Cerebellar cortex (tissue), 1 donor: ENCODE measurements at regions not wholly inside any gene's neighbourhood (a gene's known extent, or its start where the extent isn't known, plus 50 kb on each side); places are given as distances from the start of the nearest gene placed in this dataset.

Experiments used
- DNase-seq: peaks from one replicate; pipeline ENCODE4 v3.0.0-alpha.2; 2015; ENCODE audit warnings: low spot score

DNA sequence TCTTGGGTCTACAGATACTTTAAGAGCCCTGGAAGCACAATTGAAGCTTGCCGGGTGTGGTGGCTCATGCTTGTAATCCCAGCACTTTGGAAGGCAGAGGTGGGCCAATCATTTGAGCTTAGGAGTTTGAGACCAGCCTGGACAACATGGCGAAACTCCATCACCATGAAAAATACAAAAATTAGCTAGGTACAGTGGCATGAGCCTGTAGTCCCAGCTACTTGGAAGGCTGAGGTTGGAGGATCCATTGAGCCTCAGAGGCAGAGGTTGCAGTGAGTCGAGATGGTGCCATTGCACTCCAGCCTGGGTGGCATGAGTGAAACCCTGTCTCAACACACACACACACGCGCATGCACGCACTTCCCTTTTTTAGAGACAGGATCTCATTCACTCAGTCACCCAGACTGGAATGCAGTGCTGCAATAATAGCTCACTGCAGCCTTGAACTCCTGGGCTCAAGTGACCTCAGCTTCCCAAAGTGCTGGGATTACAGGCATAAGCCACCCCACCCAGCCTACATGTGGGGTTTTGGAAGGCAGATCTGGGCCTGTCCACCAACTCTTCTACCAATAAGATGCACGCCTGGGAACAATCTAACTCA lies 182.5 kb upstream of the JARID2 start:
- no peak for DNase-seq

DNA sequence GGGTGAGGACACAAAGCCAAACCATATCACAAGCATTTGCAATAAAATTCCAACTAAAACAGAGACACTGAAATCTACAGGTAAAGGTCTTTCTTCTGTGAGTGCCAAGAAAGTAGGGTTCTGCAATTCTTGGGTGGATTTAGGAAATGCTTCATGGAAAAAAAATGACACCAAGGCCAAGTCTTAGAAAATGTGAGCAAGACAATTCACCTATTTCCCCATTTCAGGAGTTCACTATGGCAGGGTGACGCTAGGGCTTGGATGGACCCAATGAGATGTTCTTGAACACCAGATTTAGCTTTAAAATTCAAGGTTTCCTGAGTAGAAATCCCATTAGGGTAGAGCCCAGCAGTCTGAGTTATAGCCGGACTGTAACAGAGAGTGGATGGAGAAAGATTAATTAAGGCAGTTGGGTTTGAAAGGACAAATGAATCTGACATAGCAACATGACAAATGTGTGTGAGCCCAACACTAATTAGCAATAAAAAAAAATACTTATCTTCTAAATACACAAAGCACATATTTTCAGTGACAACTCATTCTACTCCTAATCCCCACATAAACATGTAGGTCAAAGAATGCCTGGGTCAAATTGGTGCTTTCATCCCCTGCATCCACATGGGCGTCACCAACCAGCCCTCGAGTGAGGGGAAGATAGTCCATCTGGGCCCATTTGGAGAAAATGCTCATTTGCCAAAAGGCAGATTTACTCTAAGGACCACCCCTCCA lies 180.4 kb upstream of the JARID2 start:
- DNase-seq, result no peak

DNA sequence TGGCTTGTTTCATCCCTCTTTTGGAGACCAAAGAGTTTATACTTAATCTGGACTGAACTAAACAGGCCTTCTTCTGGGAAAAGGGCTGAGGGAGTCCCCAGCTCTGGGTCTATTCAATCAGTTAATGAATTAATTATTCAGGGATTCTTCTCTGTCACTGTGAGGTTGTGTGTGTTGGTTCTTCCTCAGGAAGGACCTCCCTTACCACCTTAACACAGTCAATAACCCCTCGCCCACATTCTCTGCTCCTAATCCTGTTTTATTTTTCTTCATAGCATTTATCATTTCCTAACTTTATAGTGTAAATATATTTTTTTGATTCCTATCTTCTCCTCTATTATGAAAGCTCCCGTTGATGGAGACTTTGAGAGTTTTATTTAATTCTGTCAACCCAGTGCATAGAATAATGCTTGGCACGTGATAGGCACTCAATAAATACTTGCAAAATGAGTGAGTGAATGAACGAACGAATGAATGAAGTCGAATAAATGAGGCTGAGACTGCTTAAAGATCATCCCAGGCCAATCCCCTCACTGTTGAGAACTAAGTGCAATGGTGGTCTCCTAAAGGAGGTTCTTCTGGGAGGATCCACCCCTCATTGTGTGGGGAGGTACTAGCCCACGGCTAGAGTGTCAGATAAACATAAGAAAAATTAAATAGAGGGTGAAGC lies 179.6 kb upstream of the JARID2 start:
- no peak for DNase-seq

DNA sequence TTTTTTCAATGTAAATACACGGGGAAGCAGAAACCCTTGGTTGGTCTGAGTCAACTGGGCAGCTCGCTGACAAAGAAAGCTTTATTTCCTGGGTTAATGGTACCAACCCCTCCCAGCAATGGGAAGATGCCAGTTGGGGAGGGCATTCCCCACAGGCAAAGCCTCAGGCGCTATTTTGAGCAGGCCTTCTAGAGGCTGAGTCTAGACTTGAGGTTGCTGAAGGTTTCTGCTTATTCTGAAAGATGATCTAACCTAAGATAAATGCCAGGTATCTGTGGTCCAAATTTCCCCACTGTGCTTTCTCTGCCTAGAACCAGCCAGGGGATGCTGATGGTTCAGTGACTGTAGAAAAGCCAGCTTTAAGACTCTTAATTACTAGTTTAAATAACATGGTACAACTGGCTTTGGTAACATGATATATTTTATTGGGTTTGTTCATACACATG lies 172.5 kb upstream of the JARID2 start:
- DNase-seq, result no peak

DNA sequence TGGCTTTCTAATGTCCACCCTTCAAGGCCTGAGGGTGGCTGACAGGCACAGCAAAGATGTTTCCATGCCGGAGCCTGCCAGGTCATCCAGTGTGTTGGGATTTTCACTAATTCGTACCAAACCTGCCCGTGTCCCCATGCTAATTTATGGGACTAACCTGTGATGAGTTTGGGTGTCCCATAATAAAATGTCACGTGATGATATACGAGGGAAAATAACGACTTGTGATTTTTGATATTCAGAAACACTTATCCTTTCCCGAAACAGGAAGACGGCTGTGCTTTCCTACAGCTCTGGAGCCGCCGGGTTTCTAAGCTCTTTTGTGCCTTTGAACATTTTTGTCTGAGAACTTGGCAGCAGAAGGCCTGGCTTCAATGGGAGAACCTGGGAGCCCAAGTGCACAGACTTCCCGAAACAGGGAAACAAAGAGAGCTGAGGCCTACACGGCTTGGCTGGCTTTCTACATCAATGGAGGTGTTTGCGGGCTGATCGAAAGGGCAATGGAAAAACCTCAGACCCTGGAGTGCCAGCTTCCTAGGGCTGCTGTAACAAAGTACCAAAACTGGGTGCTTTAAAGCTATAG lies 171.9 kb upstream of the JARID2 start:
- DNase-seq, result no peak

DNA sequence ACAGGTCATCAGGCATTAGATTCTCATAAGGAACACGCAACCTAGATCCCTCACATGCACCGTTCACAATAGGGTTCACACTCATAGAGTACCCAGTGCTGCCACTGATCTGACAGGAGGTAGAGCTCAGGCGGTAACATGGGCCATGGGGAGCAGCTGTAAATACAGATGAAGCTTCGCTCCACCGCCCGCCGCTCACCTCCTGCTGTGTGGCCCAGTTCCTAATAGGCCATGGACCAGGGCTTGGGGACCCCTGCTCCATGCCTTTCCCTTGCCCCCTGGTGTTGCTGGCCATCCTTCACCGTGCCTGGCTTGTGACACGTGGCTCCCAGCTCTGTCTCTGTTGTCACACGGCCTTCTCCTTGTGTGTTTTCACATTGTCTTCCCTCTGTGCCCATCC lies 171.1 kb upstream of the JARID2 start:
- DNase-seq, result no peak

DNA sequence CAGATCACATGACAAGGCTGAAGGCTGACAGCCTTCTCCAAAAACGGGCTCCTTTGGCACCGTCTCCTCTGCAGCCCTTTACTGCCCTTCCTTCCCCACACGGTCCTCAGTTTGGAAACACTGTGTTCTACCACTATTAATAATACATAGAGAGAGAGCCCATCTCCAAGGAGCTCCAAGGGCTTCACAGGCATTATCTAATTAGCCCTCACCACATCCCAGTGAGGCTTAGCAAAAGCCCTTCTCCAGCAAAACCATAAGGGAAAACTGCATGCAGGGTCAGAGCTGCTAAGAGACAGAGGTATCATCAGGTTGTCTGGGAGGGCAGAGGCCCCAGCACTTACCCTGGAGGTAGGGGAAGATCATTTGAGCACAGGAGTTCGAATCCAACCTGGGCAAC lies 169.3 kb upstream of the JARID2 start:
- no peak for DNase-seq

DNA sequence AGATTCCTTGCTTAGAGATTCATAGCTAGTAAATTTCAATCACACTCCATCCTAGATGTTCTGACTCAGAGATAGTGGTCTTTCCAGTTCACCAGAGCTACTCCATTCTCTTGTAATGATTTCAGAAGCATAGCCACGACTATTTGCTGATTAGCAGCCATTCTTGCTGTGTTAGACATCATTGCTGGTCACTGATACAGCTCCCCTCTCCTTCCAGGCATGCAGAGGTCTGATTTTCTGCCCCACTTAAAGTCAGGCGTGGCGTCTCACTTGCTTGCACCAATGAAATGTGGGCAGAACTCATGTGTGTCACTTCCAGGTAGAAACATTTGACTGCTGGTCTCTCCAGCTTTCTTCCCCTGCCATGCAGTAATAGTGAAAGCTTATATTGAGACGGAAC lies 168.9 kb upstream of the JARID2 start:
- DNase-seq, result no peak

DNA sequence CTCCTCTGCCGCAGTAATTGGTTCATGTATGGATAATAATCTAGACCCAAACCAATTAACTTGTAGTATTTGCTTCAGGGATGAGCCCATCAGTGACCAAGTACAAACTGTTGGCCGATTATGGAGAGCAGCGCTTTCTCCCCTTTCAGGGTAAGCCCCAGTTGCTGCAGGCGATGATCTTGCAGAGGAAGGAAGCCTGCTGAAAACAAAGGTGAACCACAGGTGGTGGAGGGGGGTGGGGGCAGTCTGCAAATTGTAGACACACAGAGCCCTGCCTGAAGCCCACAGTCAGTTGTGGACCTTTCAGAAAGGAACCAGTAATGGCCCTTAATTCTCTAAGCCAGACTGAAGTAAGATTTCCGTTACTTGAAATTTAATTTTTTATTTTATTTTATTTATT lies 167.9 kb upstream of the JARID2 start:
- no peak for DNase-seq

DNA sequence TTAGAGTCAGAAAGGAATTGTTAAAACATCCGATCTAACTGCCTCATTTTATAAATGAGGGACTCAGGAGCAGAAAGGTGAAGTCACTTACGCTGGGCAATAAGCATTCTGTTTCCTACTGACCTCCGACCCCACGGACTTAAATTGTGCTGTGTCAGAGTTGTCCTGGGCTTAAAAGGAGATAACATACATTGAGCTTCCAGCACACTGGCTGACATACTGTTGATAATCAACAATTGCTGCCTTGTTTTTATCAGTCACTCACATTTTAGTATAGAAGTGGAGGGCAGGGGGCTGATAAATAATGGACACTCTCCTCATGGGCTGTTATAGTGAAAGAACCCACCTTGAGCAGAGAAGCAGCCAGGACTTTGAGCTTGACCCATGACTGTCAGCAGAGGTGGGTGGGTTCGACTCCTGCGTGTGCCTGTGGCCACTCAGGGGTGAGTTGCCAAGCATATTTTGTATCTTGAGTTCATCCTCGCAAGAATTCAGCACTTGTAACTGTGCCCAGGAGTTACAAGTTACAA lies 166.5 kb upstream of the JARID2 start:
- no peak for DNase-seq

DNA sequence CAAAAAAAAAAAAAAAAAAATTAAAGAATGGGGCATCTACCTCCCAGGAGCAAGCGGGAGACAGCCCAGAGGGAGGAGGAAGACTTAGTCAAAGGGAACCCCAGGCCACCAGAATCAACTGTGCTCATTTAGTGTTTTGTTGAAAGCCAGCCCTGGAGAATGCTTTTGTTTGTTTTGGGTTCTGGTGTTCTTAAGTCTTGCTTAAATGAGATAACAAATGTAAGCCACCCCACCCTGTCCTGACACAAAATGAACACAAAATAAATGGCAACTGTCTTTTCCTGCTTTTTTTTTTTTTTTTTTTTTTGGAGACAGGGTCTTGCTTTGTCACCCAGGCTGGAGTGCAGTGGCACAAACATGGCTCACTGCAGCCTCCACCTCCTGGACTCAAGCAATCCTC lies 165.0 kb upstream of the JARID2 start:
- DNase-seq, result no peak

DNA sequence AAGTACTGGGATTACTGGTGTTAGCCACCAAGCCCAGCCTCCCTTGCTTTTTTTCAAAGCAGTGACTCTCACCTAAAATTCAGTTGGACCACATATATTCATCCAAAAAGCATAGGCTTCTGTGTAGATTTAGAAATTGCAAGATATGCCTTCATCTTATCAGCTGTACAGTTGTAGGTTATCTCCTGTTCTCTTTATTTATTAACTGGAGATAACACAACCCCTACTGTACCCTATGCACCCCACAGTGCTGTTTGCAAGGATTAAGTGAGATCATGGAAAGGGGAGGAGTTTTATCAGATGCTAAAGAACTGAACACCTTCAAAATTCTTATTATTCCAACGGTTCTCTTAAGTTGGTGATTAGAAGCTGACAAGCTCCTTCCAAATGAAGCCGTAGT lies 164.4 kb upstream of the JARID2 start:
- DNase-seq, result no peak

DNA sequence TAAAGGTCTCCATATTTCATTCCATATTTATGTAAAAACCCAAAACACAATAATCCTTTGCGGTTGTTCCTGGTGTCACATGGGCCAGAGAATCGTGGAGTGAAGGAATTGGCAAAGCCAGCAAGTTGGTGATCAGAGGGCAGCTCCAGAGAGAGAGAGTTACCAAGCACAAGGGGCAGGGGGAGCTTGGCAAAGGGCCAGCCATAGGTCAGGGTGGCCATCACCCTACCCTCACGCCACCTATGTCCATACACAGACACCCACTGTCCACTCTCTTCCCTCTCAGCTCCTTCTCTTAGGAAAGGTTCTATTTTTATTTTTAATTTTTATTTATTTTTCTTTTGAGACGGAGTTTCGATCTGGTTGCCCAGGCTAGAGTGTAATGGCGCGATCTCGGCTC lies 163.2 kb upstream of the JARID2 start:
- no peak for DNase-seq

DNA sequence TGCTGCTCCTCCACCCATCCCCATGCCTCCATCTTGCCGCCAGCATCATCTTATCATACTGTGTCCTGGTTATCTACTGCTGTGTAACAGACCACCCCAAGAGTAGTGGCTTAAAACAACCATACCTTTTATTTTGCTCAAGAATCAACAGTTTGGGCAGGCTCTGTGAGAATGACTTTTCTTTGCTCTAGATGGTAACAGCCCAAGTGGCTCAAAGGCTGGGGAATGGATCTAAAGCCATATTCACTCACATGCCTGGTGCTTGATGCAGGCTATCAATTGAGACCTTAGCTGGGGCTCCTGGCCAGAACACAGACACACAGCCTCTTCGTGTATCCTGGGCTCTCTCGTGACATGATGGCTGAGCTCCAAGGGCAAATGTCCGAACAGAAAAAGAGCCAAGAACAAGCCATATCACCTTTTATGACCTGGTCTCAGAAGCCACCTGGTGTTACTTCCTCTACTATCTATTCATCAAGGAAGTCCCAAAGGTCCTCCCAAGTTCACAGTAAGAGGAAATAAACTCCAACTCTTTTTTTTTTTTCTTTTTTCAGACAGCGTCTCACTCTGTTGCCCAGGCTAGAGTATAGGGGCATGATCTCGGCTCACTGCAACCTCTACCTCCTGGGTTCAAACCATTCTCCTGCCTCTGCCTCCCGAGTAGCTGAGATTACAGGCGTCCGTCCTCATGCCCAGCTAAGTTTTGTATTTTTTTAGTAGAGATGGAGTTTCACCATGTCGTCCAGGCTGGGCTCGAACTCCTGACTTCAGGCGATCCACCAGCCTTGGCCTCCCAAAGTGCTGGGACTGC lies 159.3 kb upstream of the JARID2 start:
- no peak for DNase-seq

DNA sequence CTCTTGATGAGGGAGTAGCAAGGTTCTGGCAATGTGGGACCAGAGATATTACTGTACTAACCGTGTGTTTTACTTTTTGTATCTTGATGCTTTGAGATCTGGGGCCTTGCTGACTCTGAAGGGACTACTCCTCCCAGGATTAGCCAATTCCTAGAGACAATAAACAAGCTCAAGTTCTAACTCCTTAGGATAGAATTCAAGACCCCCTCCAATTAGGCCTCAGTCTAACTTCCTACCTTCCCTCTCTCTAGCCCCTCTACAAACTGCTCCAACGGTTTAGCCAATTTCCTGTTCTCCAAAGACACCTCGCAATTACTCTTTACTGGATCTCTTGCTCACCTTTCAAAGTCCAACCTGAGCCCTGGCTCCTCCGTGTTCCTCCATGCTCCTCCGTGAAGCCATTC lies 158.7 kb upstream of the JARID2 start:
- no peak for DNase-seq

DNA sequence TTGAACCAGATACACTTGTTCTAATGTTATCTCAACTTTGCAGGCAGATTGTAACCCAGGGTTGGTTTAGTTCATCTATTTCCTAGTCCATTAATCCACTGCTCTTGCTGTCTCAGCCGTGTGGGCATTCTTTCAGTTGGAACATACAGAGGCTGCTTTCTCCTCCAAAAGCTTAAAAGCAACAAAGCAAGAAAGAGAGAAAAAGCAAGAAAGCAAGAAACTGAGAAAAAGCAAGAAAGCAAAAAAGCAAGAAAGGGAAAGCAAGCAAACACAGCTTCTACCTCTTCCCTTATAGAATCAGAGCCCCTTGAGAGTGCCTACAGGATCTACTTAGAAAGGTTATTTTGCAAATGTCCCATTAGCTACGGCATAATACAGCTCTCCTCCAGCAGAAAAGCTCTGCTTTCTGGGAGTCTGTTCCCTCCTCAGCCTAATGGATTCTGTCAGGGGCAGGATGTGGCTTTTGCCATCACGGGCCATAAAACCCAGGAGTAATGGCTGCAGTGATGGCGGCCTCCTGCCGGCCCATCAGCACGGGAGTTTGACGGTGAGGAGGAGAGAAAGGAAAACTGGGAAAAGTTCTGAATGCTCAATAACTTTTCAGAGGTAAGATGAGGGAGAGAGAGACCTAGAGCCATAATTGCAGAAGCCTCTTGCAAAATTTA lies 156.8 kb upstream of the JARID2 start:
- DNase-seq, result no peak

DNA sequence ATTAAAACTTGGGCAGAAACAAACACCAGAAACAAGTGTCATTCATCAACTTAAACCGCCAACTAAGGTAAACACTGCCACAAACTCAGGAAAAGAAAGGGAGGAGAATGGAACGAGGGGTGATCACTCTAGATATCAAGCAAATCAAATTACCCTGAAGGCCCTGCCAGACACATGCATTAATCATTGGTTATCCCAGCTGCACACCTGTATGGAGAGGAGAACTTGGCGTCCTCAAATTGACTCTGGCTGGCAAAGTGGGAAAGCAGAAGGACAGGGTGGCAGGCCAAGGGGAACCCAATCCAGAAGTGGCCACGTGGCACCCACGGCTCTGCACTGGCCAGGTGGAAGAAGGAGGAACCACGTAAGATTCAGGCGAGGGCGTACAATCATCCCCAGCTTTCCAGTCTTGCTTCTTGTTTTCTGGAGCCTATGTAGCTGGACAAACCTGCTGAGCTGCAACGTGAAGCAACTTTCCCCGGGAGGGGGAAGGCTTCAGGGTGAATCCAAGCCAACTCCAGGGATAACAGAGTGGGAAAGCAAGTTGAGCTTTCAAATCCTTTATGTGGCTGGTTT lies 156.2 kb upstream of the JARID2 start:
- DNase-seq, result no peak

DNA sequence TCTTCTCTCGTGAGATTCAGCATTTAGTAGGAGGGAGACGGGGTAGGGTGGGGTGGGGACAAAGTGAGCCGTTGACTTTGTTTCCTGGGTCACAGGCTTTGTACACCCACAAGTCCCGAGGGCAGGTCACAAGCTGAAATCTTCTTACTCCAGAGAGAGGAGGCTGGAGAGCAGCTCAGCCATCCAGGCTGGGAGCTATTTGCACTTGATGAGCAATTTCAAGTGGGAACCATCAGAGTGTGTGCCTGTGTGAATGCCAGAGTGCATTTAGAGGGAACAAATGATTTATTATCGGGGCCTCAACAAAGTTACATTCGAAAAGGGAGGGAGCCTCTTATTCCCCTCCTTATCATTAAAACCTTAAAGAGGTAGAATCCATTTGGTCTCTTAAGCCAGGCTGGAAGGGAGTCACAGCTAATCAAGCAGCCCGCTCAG lies 155.7 kb upstream of the JARID2 start:
- no peak for DNase-seq

DNA sequence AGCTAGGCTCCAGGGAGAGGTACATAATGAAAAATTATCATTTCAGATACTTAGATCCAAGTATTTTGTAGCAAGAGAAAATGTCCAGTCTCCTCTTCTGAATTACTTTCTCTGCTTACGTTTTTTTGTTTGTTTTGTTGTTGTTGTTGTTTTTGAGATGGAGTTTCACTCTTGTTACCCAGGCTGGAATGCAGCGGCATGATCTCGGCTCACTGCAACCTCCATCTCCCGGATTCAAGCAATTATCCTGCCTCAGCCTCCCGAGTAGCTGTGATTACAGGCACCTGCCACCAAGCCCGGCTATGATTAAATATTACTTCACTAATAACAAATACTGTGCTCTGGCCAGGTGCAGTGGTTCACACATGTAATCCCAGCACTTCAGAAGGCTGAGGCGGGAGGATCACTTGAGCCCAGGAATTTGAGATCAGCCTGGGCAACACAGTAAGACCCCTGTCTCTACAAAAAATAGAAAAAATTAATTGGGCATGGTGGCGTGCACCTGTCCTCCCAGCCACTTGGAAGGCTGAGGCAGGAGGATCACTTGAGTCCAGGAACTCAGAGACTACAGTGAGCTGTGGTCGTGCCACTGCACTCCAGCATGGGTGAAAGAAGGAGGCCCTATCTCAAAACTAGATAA lies 155.0 kb upstream of the JARID2 start:
- no peak for DNase-seq
